Spinal cord (tissue), 9 donors: ENCODE measurements at regions not wholly inside any gene's neighbourhood (a gene's known extent, or its start where the extent isn't known, plus 50 kb on each side); places are given as distances from the start of the nearest gene placed in this dataset.

Source experiments
- DNase-seq, 6 donors: peaks; one replicate each; pipeline versions ENCODE4 v3.0.0 to v3.0.0-alpha.2; 2013 to 2015; ENCODE audit warnings: low spot score in 6 of 6, low read depth in 4 of 6
- H3K27ac ChIP-seq: one replicate; pipeline ENCODE4 v1.5.1; 2013; ENCODE audit warnings: low read depth, low read length, control low read depth
- H3K27me3 ChIP-seq: one replicate; pipeline ENCODE4 v1.6.1; 2013; ENCODE audit warnings: low read length; ENCODE audit not compliant: control insufficient read depth, insufficient read depth
- H3K36me3 ChIP-seq: one replicate; pipeline ENCODE4 v1.6.1; 2013; ENCODE audit warnings: low read length; ENCODE audit not compliant: control insufficient read depth, insufficient read depth
- H3K4me1 ChIP-seq: one replicate; pipeline ENCODE4 v1.6.1; 2013; ENCODE audit warnings: low read length; ENCODE audit not compliant: control insufficient read depth, insufficient read depth
- H3K4me3 ChIP-seq: one replicate; pipeline ENCODE4 v1.5.1; 2013; ENCODE audit warnings: low read depth, low read length, control low read depth
- H3K9me3 ChIP-seq: one replicate; pipeline ENCODE4 v1.6.1; 2013; ENCODE audit warnings: low read length; ENCODE audit not compliant: control insufficient read depth, insufficient read depth
- WGBS: methylation state at CpG from one replicate; pipeline ENCODE4 v1.1.5; 2013; ENCODE audit warnings: missing lambda C conversion rate; ENCODE audit not compliant: insufficient coverage; 5-methylcytosine and 5-hydroxymethylcytosine counted together
- donor health status: healthy.

DNA sequence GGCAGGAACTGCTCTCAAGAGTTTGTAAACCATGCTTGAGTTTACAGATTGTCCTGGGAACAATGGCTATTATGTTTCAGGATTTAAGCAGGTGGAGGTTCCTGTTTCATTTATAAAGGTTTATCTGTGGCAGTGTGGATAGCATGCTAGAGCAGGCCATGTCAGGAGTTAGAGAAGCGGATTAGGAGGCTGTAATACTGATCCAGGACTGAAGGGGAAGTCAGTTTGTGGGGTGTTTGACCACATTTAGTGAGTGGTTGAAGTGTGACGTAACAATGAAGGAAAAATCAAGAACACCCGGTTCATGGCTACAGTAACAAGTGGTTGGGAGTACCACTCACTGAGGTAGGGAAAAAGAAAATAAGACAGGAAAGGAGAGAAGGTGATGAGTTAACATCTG is 299.0 kb downstream of the TLR4 start:
- WGBS: 69% methylated on average over 3 of the region's 3 CpGs

DNA sequence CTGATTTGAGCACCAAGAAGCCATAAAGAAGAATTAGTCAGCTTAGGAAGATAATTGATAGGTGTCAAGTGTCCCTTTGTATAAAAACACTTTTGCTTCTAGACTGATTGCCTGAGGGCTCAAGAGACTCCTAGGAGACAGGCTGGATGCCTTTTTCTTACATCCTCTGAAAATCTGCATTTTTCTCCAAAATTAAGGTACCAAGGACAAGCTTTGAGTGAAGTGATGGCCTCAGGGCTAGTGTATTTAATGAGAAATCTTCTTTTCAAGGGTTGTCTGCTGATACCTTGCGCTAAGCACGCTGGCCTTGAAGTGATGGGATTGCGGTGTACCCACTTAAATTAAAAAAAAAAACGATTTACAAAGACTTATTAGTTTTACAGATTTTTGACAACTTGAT is 304.0 kb downstream of the TLR4 start:
- no peaks in the 10 kb centered on the region for H3K9me3 ChIP-seq
- H3K4me3 ChIP-seq: no peak overlapping the region
- WGBS: no CpG with 5 or more reads among the region's 4 CpGs
- no peaks in the 10 kb centered on the region for H3K27me3 ChIP-seq
- no peak for DNase-seq
- H3K36me3 ChIP-seq: no peaks in the 10 kb centered on the region
- H3K4me1 ChIP-seq: no peaks in the 10 kb centered on the region
- H3K27ac ChIP-seq: no peak overlapping the region

More for the DNA sequence above, 299.0 kb downstream of the TLR4 start:
- no peak overlapping the region for H3K4me3 ChIP-seq
- no peaks in the 10 kb centered on the region for H3K36me3 ChIP-seq
- no peak overlapping the region for H3K27ac ChIP-seq
- no peak for DNase-seq
- no peaks in the 10 kb centered on the region for H3K9me3 ChIP-seq
- no peaks in the 10 kb centered on the region for H3K4me1 ChIP-seq
- no peaks in the 10 kb centered on the region for H3K27me3 ChIP-seq

DNA sequence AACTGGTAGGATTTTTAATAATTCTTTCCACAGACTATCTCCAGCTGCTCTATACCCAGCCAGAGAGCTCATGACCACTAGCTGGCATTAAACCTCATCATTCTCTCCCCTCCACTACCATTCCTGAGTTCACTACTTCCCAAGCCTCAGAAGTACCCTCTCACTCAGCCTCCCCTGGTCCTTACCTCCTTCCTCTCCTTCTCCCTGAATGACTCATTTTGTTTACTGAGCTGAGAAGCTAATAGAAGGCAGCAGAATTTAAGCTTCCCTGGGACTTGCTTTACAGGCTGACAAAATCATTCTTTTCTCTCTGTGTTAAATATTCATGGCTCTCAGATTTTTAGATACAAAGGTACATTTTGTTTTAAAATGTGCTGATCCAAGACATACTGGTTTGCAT is 305.4 kb downstream of the TLR4 start:
- H3K4me3 ChIP-seq: no peak overlapping the region
- no peaks in the 10 kb centered on the region for H3K4me1 ChIP-seq
- H3K36me3 ChIP-seq: no peaks in the 10 kb centered on the region
- H3K27me3 ChIP-seq: no peaks in the 10 kb centered on the region
- no peak overlapping the region for H3K27ac ChIP-seq
- DNase-seq: peak in 3 of 6 donors; percentile 8 to 71 (median 53)
- H3K9me3 ChIP-seq: no peaks in the 10 kb centered on the region

DNA sequence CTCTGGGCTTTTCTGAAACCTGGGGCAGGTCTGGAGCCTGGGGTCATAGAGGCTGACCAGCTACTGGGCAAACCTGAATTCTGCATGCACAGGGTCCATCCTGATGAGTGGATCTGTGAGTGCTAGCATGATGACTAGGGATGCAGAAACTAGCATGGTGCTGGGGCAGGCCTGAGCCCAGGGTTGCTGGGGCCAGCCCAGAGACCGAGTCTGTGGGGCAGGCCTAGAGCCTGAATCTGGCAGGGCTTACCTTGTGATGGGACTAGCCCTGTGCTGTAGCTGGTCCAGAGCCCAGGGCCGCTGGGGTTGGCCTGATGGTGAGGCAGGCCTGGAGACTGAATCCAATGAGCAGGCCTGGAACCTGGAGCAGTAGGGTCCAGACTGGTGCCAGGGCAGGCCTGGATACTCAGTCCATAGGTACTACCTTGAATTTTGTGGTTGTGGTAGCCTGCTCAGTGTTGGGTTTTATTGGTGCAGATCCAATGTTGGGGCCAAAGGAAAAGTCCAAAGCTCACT is 313.5 kb downstream of the TLR4 start:
- Histone ChIP-seq H3K27me3 (no peaks in the 10 kb centered on the region), H3K27ac (no peak overlapping the region)
- WGBS: 78% methylated on average over 2 of the region's 2 CpGs

DNA sequence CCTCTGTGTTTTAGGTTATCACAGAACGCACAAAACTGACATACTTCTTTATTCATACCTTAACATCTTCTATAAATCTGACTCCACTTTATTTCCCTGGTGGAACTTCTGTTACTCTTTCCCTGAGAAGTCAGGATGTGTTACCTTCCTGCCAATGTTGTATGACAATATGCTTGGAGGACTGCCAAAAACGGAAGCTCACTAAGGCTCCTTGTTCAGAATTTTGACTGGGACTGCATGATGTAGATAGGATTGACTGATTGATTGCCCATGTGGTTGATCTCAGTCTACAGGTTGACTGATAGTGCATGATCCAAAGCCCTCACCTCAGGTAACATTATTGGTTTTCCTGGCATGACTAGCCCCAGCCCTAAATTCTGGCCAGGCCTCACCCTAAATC is 319.4 kb downstream of the TLR4 start:
- Histone ChIP-seq H3K27ac (no peak overlapping the region), H3K9me3 (no peaks in the 10 kb centered on the region), H3K4me3 (no peak overlapping the region), H3K4me1 (no peaks in the 10 kb centered on the region), H3K27me3 (no peaks in the 10 kb centered on the region), H3K36me3 (no peaks in the 10 kb centered on the region)
- WGBS: 47% methylated on average over 2 of the region's 2 CpGs
- DNase-seq: no peak

More for the DNA sequence above, 313.5 kb downstream of the TLR4 start:
- no peaks in the 10 kb centered on the region for H3K36me3 ChIP-seq
- no peak overlapping the region for H3K4me3 ChIP-seq
- peaks cover 4% of the 10 kb centered on the region for H3K9me3 ChIP-seq
- H3K4me1 ChIP-seq: no peaks in the 10 kb centered on the region
- no peak for DNase-seq

DNA sequence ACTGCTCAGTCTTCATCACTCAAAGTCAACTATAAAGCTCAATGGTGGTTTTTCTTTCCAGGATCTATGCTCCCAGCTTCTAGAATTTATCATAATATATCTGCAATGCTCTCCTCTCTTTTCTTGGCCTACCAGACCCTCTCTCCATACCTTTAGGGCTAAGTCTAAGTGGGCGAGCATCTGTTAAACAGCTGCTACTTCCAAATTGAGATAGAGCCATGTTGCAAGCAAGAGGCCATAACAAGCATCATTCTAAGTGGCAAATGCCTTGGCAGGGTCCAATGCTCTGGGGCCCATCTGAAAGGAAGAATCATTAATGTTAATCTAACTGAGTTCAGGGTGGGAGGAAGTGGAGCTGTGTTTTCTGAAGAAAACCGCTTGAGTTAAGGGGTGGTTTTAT is 324.0 kb downstream of the TLR4 start:
- Histone ChIP-seq H3K4me1 (no peaks in the 10 kb centered on the region), H3K36me3 (no peaks in the 10 kb centered on the region), H3K27ac (no peak overlapping the region), H3K27me3 (no peaks in the 10 kb centered on the region), H3K4me3 (no peak overlapping the region), H3K9me3 (no peaks in the 10 kb centered on the region)
- DNase-seq: peak in 1 of 6 donors; percentile 23
- 100% methylated on average over 1 of the region's 2 CpGs for WGBS

DNA sequence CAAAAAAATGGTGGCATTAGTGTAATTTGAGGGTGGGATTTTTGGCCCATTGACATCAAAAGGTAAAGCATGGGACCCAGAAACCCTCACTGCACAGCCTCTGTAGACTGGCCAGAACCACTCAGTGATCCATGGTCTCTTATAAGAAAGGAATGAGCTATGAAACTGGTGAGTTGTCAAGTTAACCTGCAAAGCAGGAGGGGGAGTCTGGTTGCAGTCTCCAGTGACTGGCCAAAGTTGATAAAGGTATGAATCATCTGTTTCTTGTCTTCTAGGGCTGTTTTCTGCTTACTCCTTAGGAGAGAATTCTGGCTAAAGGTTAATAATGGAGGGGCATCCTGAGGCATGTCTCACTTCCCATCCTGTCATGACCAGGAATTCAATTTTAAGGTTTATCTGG is 325.2 kb downstream of the TLR4 start:
- Histone ChIP-seq H3K27me3 (no peaks in the 10 kb centered on the region), H3K4me1 (no peaks in the 10 kb centered on the region), H3K4me3 (no peak overlapping the region), H3K9me3 (no peaks in the 10 kb centered on the region), H3K27ac (no peak overlapping the region), H3K36me3 (no peaks in the 10 kb centered on the region)
- no peak for DNase-seq

DNA sequence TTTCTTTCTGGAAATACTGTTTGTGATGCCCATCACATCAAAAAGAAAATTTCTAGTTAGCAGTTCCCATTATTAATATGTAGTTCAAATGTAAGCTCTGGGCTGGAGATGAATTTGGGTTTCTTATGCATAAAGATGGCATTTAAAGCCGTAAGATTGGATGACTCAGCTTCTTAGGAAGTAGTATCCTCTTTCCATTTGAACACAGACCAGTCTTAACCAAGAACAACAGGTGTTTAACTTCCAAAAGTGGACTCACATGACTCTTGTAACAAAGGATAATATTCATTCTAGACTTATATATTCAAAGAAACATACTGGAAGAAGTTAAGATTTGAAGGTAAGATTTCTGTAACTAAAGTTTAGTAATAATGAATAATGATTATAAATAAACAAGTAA is 330.5 kb downstream of the TLR4 start:
- Histone ChIP-seq H3K27me3 (no peaks in the 10 kb centered on the region), H3K36me3 (no peaks in the 10 kb centered on the region), H3K9me3 (no peaks in the 10 kb centered on the region), H3K4me3 (no peak overlapping the region), H3K27ac (no peak overlapping the region), H3K4me1 (no peaks in the 10 kb centered on the region)
- no peak for DNase-seq
- no CpG with 5 or more reads among the region's 1 CpG for WGBS

DNA sequence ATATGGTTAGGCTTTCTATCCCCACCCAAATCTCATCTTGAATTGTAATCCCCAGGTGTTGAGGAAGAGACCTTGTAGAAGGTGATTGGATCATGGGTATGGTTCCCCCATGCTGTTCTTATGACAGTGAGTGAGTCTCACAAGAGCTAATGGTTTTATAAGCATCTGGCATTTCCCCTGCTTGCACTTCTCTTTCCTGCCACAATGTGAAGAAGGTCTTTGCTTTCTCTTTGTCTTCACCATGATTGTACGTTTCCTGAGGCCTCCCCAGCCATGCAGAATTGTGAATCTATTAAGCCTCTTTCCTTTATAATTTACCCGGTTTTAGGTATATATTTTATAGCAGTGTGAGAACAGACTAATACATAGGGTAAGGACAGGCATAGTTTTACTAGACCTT is 334.5 kb downstream of the TLR4 start:
- Histone ChIP-seq H3K9me3 (no peaks in the 10 kb centered on the region), H3K27ac (no peak overlapping the region), H3K4me3 (no peak overlapping the region), H3K36me3 (no peaks in the 10 kb centered on the region), H3K4me1 (no peaks in the 10 kb centered on the region), H3K27me3 (no peaks in the 10 kb centered on the region)
- WGBS: no CpG with 5 or more reads among the region's 2 CpGs
- no peak for DNase-seq

DNA sequence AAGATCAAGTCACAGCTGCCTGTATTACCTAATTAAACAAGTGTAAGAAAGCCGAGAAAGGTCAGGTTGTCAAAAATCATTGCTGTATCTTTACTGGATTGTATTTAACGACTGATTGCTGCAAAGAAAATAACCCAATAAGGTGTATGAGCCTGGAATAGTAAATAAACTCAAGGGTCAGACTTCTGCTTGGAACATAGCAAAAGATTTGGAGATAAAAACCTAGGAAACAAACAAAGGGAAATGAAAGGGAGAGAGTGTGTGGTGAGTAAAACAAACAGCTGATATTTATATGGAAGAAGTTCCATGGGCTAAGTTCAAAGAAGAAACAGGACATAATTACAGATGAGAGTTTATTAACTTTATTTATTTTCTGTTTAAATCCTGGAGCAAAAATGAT is 354.0 kb downstream of the TLR4 start:
- no peaks in the 10 kb centered on the region for H3K36me3 ChIP-seq
- DNase-seq: no peak
- no peak overlapping the region for H3K27ac ChIP-seq
- 60% methylated on average over 2 of the region's 2 CpGs for WGBS
- no peak overlapping the region for H3K4me3 ChIP-seq
- H3K27me3 ChIP-seq: no peaks in the 10 kb centered on the region
- H3K9me3 ChIP-seq: no peaks in the 10 kb centered on the region
- no peaks in the 10 kb centered on the region for H3K4me1 ChIP-seq
